GM23338 (cell line): ENCODE measurements at regions not wholly inside any gene's neighbourhood (a gene's known extent, or its start where the extent isn't known, plus 50 kb on each side); places are given as distances from the start of the nearest gene placed in this dataset.

Experiments used
- CTCF ChIP-seq, 2 experiments: fragments of 200-600 bp in 1 of 2; sonication (generic) in 1 of 2; conservative IDR thresholded peaks; 2 replicates each; pipeline versions ENCODE4 v1.5.1 to v1.6.1; 2016 to 2017; ENCODE audit warnings: antibody characterized with exemption in 2 of 2, low read depth in 2 of 2, mild to moderate bottlenecking in 2 of 2, moderate library complexity in 1 of 2
- EZH2 ChIP-seq: fragments of 200-600 bp; sonication (generic); IDR thresholded peaks from one replicate; pipeline ENCODE4 v1.8.0; 2017; ENCODE audit warnings: antibody characterized with exemption, mild to moderate bottlenecking, low read depth; ENCODE audit not compliant: unreplicated experiment

DNA sequence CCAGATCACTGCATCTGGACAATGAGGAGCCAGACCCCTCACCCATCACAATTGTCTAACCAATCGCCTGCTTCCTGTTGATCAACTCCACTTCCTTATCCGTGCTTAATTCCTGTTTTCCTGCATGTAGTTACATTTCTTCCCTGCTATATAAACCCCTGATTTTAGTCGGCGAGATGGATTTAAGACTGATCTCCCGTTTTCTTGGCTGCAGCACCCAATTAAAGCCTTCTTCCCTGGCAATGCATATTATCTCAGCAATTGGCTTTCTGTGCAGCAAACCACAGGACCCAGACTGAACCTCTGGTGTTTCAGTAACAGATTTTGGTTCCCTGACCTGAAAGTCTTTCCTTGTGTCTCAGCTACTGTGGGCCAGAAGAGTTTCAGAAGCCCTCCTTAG, 272.3 kb downstream of the IPO8 start:
- TF ChIP-seq CTCF (conservative IDR thresholded peaks at IDR 0.05; ENCODE audit: low read depth in 2 of 2) (no peak), EZH2 (no peak)
